ENCODE measurements at regions not wholly inside any gene's neighbourhood (a gene's known extent, or its start where the extent isn't known, plus 50 kb on each side); places are given as distances from the start of the nearest gene placed in this dataset.

DNA sequence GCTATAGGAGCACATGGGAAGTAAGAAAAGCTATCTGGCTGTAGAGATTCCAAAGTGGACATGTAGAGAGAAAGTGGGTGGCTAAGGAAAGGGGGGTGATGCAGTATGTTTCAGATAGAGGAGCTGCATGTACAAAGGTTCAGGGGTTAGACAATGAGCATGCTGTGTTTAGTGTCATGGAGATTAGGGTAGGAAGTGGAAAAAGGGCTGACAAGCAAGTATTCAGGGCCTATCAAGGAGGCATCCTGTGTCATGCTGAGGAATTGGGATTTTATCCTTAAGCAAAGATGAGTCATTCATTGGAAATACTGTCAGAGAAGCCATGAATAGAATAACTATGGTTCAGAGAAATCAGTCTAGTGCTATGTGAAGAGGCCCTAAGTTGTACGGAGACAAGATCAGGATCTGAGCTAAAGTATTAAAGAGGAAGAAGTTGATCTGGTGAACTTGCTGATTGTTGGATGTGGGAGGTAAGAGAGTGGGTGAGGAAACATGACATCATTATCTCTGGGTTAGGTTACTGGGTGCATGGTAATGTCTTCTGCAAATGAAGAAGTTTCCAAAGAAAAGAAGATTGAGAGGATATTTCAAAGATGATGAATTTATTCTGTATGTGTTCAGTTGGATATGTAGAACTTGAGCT lies 176.7 kb upstream of the GOLIM4 start:
- TF ChIP-seq, protein P1, sequence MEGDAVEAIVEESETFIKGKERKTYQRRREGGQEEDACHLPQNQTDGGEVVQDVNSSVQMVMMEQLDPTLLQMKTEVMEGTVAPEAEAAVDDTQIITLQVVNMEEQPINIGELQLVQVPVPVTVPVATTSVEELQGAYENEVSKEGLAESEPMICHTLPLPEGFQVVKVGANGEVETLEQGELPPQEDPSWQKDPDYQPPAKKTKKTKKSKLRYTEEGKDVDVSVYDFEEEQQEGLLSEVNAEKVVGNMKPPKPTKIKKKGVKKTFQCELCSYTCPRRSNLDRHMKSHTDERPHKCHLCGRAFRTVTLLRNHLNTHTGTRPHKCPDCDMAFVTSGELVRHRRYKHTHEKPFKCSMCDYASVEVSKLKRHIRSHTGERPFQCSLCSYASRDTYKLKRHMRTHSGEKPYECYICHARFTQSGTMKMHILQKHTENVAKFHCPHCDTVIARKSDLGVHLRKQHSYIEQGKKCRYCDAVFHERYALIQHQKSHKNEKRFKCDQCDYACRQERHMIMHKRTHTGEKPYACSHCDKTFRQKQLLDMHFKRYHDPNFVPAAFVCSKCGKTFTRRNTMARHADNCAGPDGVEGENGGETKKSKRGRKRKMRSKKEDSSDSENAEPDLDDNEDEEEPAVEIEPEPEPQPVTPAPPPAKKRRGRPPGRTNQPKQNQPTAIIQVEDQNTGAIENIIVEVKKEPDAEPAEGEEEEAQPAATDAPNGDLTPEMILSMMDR (IDR thresholded peaks at IDR 0.05 in 2 of 3, conservative IDR thresholded peaks at IDR 0.05 in 1 of 3; ENCODE audit: borderline replicate concordance in 1 of 3, insufficient read depth in 1 of 3, low read depth in 2 of 3, low read length in 2 of 3) = no peak
- TF ChIP-seq POLR2A (IDR thresholded peaks at IDR 0.05; ENCODE audit: borderline replicate concordance, extremely low read depth, insufficient read depth, insufficient read length) (no peak), EZH2phosphoT487 (IDR thresholded peaks at IDR 0.05; ENCODE audit: borderline replicate concordance) (no peak), POLR2AphosphoS5 (IDR thresholded peaks at IDR 0.05; ENCODE audit: low read depth, low read length) (no peak), CEBPB (IDR thresholded peaks at IDR 0.05; ENCODE audit: low read depth) (no peak), SP1 (IDR thresholded peaks at IDR 0.05; ENCODE audit: low read depth) (no peak), ZNF274 (IDR thresholded peaks at IDR 0.05; ENCODE audit: low read depth, low read length) (no peak), FOSL1 (IDR thresholded peaks at IDR 0.05; ENCODE audit: low read depth) (no peak), EZH2 (IDR thresholded peaks at IDR 0.05) (no peak), YY1 (IDR thresholded peaks at IDR 0.05; ENCODE audit: extremely low read depth, insufficient replicate concordance, low read depth, low read length) (no peak), JUND (IDR thresholded peaks at IDR 0.05) (no peak), CBX3 (IDR thresholded peaks at IDR 0.05; ENCODE audit: low read depth) (no peak)
- TF ChIP-seq, protein P2, sequence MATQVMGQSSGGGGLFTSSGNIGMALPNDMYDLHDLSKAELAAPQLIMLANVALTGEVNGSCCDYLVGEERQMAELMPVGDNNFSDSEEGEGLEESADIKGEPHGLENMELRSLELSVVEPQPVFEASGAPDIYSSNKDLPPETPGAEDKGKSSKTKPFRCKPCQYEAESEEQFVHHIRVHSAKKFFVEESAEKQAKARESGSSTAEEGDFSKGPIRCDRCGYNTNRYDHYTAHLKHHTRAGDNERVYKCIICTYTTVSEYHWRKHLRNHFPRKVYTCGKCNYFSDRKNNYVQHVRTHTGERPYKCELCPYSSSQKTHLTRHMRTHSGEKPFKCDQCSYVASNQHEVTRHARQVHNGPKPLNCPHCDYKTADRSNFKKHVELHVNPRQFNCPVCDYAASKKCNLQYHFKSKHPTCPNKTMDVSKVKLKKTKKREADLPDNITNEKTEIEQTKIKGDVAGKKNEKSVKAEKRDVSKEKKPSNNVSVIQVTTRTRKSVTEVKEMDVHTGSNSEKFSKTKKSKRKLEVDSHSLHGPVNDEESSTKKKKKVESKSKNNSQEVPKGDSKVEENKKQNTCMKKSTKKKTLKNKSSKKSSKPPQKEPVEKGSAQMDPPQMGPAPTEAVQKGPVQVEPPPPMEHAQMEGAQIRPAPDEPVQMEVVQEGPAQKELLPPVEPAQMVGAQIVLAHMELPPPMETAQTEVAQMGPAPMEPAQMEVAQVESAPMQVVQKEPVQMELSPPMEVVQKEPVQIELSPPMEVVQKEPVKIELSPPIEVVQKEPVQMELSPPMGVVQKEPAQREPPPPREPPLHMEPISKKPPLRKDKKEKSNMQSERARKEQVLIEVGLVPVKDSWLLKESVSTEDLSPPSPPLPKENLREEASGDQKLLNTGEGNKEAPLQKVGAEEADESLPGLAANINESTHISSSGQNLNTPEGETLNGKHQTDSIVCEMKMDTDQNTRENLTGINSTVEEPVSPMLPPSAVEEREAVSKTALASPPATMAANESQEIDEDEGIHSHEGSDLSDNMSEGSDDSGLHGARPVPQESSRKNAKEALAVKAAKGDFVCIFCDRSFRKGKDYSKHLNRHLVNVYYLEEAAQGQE (IDR thresholded peaks at IDR 0.05; ENCODE audit: low read depth) = no peak
- TF ChIP-seq, protein P3, sequence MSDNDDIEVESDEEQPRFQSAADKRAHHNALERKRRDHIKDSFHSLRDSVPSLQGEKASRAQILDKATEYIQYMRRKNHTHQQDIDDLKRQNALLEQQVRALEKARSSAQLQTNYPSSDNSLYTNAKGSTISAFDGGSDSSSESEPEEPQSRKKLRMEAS (IDR thresholded peaks at IDR 0.05) = no peak
